HEK293 (cell line): ENCODE measurements at regions not wholly inside any gene's neighbourhood (a gene's known extent, or its start where the extent isn't known, plus 50 kb on each side); places are given as distances from the start of the nearest gene placed in this dataset.
"Not testable (repeated sequence)": the region's sequence is repeated elsewhere in the genome, so short reads cannot be mapped to it uniquely, and the experiment has no call there.

ENCODE experiments used
- CTCF ChIA-PET: fragments of 350-600 bp; formaldehyde crosslinking; extraction: SDS; loops from one replicate; lab custom pipeline; 2021; ENCODE audit warnings: antibody characterized with exemption; lab: Yijun Ruan, JAX
- POLR2A ChIA-PET: fragments of 300-600 bp; formaldehyde crosslinking; extraction: SDS; loops from one replicate; lab custom pipeline; 2020; ENCODE audit warnings: antibody characterized with exemption, inconsistent platforms; lab: Yijun Ruan, JAX
- H3K27ac ChIP-seq: fragments of 200-500 bp; sonication (Bioruptor generic); 2 replicates; pipeline ENCODE4 v1.5.1; 2014; ENCODE audit warnings: low read depth, low read length, control low read depth, inconsistent platforms; ENCODE audit errors: extremely low read depth
- H3K36me3 ChIP-seq, 2 experiments: fragments of 200-500 bp in 1 of 2; sonication (Bioruptor generic) in 1 of 2; 1 replicate in 1 of 2; 2 replicates in 1 of 2; pipeline ENCODE4 v1.5.1; 2014 to 2017; ENCODE audit warnings: inconsistent platforms in 2 of 2, low read length in 2 of 2; ENCODE audit not compliant: control insufficient read depth in 2 of 2, insufficient read depth in 1 of 2
- H3K4me1 ChIP-seq: fragments of 200-500 bp; sonication (Bioruptor generic); 2 replicates; pipeline ENCODE4 v1.5.1; 2014; ENCODE audit warnings: mild to moderate bottlenecking, low read length, inconsistent platforms; ENCODE audit not compliant: control insufficient read depth, insufficient read depth
- H3K4me3 ChIP-seq: 2 replicates; pipeline ENCODE4 v1.5.1; 2011; ENCODE audit warnings: low read depth, mild to moderate bottlenecking, control low read depth, low read length, moderate library complexity
- H3K9me3 ChIP-seq: fragments of 200-500 bp; sonication (Bioruptor generic); 2 replicates; pipeline ENCODE4 v1.5.1; 2014; ENCODE audit warnings: low read depth, low read length, inconsistent platforms; ENCODE audit not compliant: control insufficient read depth, insufficient read depth
- CTCF ChIP-seq: fragments of 450-650 bp; formaldehyde crosslinking; IDR thresholded peaks from 2 replicates; pipeline ENCODE4 v1.5.1; 2016; ENCODE audit warnings: missing biosample characterization, missing genetic modification characterization
- MEIS1 ChIP-seq: sonication (generic); formaldehyde crosslinking; IDR thresholded peaks from 2 replicates; pipeline ENCODE4 v1.8.1; 2022; ENCODE audit warnings: missing genetic modification reagents, mild to moderate bottlenecking, borderline replicate concordance
- REPIN1 ChIP-seq: fragments of 450-650 bp; formaldehyde crosslinking; IDR thresholded peaks from 2 replicates; pipeline ENCODE4 v1.5.1; 2017; ENCODE audit warnings: missing biosample characterization, missing genetic modification characterization, low read depth
- TCF7L2 ChIP-seq: IDR thresholded peaks from 2 replicates; pipeline ENCODE4 v1.6.1; 2011; ENCODE audit warnings: low read depth, mild to moderate bottlenecking, inconsistent platforms, low read length, moderate library complexity, borderline replicate concordance
- ZBTB10 ChIP-seq: fragments of 450-650 bp; formaldehyde crosslinking; IDR thresholded peaks from 2 replicates; pipeline ENCODE4 v1.5.1; 2016; ENCODE audit warnings: missing biosample characterization, missing genetic modification characterization
- ZNF140 ChIP-seq: fragments of 450-650 bp; formaldehyde crosslinking; IDR thresholded peaks from 2 replicates; pipeline ENCODE4 v1.5.1; 2016; ENCODE audit warnings: missing biosample characterization, missing genetic modification characterization
- ZNF157 ChIP-seq: fragments of 450-650 bp; formaldehyde crosslinking; IDR thresholded peaks from 2 replicates; pipeline ENCODE4 v1.5.1; 2016; ENCODE audit warnings: missing biosample characterization, missing genetic modification characterization
- ZNF266 ChIP-seq: fragments of 450-650 bp; formaldehyde crosslinking; IDR thresholded peaks from 2 replicates; pipeline ENCODE4 v1.5.1; 2016; ENCODE audit warnings: missing biosample characterization, missing genetic modification characterization, low read depth
- ZNF433 ChIP-seq: fragments of 450-650 bp; formaldehyde crosslinking; IDR thresholded peaks from 2 replicates; pipeline ENCODE4 v1.5.1; 2016; ENCODE audit warnings: missing biosample characterization, missing genetic modification characterization, low read depth
- ZNF48 ChIP-seq: fragments of 450-650 bp; formaldehyde crosslinking; IDR thresholded peaks from 2 replicates; pipeline ENCODE4 v1.5.1; 2016; ENCODE audit warnings: missing biosample characterization, missing genetic modification characterization
- ZNF529 ChIP-seq: fragments of 450-650 bp; formaldehyde crosslinking; IDR thresholded peaks from 2 replicates; pipeline ENCODE4 v1.5.1; 2017; ENCODE audit warnings: missing genetic modification characterization, missing biosample characterization; ENCODE audit not compliant: insufficient replicate concordance
- ZNF623 ChIP-seq: fragments of 450-650 bp; formaldehyde crosslinking; IDR thresholded peaks from 2 replicates; pipeline ENCODE4 v1.5.1; 2016; ENCODE audit warnings: missing biosample characterization, missing genetic modification characterization
- ZNF658 ChIP-seq: fragments of 450-650 bp; formaldehyde crosslinking; IDR thresholded peaks from 2 replicates; pipeline ENCODE4; 2016; ENCODE audit warnings: missing biosample characterization, missing genetic modification characterization
- ZNF768 ChIP-seq: fragments of 450-650 bp; formaldehyde crosslinking; IDR thresholded peaks from 2 replicates; pipeline ENCODE4 v1.5.1; 2018; ENCODE audit warnings: missing biosample characterization, mild to moderate bottlenecking, missing genetic modification characterization
- ZNF792 ChIP-seq: fragments of 450-650 bp; formaldehyde crosslinking; IDR thresholded peaks from 2 replicates; pipeline ENCODE4 v1.5.1; 2016; ENCODE audit warnings: missing biosample characterization, missing genetic modification characterization
- TF ChIP-seq, protein P1 (sequence below): fragments of 450-650 bp; formaldehyde crosslinking; IDR thresholded peaks from 2 replicates; pipeline ENCODE4 v1.5.1; 2017; ENCODE audit warnings: missing biosample characterization, missing genetic modification characterization

DNA sequence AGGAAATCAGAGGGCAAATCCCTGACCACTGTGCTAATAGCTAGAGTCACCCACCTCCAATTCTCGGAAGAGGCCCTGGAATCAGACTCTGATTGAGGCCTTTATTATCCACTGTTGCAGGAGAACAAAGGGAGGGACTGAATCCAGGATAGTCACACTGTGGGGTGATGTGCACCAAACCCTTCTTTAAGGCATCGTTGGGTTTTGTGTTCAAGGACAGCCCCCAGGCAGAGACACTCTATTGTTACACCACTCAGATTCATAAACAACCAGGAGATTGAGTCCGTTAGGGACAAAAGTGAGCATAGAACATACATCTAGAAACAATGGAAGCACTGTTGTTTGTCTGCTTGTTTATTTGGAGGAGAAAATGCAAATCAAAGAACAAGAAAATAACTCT is 124.6 kb upstream of the TBCA start:
- H3K27ac ChIP-seq, result no peak overlapping the region
- no peaks in the 10 kb centered on the region for H3K9me3 ChIP-seq
- POLR2A ChIA-PET, result no interaction called here
- CTCF ChIA-PET, result no interaction called here
- no peaks in the 10 kb centered on the region for H3K4me1 ChIP-seq
- H3K4me3 ChIP-seq, result no peak overlapping the region
- no peak for TF ChIP-seq ZNF623 (tag by site-specific recombination)
- no peaks in the 10 kb centered on the region for H3K36me3 ChIP-seq

GRCh38 chr5:77898385-77898784 is 122.2 kb upstream of the TBCA start:
- no peak for TF ChIP-seq ZNF768 (tag by site-specific recombination)
- no peak for TF ChIP-seq ZNF266 (tag by site-specific recombination)
- no peak for TF ChIP-seq REPIN1 (tag by site-specific recombination)
- TF ChIP-seq MEIS1 (CRISPR knock-in tag), result no peak
- no peak for TF ChIP-seq CTCF (tag by site-specific recombination)
- TF ChIP-seq ZNF658, result no peak
- TF ChIP-seq ZBTB10 (tag by site-specific recombination), result no peak
- no peak for TF ChIP-seq ZNF140 (tag by site-specific recombination)
- TF ChIP-seq ZNF48 (tag by site-specific recombination), result no peak
- TF ChIP-seq ZNF157 (tag by site-specific recombination), result no peak
- no peak for TF ChIP-seq ZNF433
- POLR2A ChIA-PET, result no interaction called here
- Histone ChIP-seq H3K27ac (no peak overlapping the region), H3K4me1 (no peaks in the 10 kb centered on the region), H3K9me3 (no peaks in the 10 kb centered on the region), H3K4me3 (no peak overlapping the region), H3K36me3 (no peaks in the 10 kb centered on the region)
- CTCF ChIA-PET, result interaction anchor here (1.2 kb wide), 1 partner anchor 13 kb away, joined by 3 read pairs; no protein-coding TSS in a partner anchor

GRCh38 chr5:77896338-77896737 is 120.2 kb upstream of the TBCA start:
- no peak for TF ChIP-seq TCF7L2
- TF ChIP-seq, protein P1, sequence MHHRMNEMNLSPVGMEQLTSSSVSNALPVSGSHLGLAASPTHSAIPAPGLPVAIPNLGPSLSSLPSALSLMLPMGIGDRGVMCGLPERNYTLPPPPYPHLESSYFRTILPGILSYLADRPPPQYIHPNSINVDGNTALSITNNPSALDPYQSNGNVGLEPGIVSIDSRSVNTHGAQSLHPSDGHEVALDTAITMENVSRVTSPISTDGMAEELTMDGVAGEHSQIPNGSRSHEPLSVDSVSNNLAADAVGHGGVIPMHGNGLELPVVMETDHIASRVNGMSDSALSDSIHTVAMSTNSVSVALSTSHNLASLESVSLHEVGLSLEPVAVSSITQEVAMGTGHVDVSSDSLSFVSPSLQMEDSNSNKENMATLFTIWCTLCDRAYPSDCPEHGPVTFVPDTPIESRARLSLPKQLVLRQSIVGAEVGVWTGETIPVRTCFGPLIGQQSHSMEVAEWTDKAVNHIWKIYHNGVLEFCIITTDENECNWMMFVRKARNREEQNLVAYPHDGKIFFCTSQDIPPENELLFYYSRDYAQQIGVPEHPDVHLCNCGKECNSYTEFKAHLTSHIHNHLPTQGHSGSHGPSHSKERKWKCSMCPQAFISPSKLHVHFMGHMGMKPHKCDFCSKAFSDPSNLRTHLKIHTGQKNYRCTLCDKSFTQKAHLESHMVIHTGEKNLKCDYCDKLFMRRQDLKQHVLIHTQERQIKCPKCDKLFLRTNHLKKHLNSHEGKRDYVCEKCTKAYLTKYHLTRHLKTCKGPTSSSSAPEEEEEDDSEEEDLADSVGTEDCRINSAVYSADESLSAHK, result no peak
- TF ChIP-seq ZNF792, result no peak
- no peak for TF ChIP-seq ZNF529 (tag by site-specific recombination)
- H3K27ac ChIP-seq, result no peak overlapping the region
- ChIA-PET POLR2A (no interaction called here), CTCF (no interaction called here)
- H3K4me1 ChIP-seq, result no peaks in the 10 kb centered on the region
- H3K4me3 ChIP-seq, result no peak overlapping the region
- no peaks in the 10 kb centered on the region for H3K36me3 ChIP-seq
- H3K9me3 ChIP-seq, result no peaks in the 10 kb centered on the region

- H3K4me3 ChIP-seq, H3K36me3 ChIP-seq, CTCF ChIA-PET, H3K4me1 ChIP-seq, H3K27ac ChIP-seq, POLR2A ChIA-PET, H3K9me3 ChIP-seq: not testable (repeated sequence)
Measured at GRCh38 chr5:77894103-77894502, 118.0 kb upstream of the TBCA start.
